ENCODE measurements at regions not wholly inside any gene's neighbourhood (a gene's known extent, or its start where the extent isn't known, plus 50 kb on each side); places are given as distances from the start of the nearest gene placed in this dataset.

DNA sequence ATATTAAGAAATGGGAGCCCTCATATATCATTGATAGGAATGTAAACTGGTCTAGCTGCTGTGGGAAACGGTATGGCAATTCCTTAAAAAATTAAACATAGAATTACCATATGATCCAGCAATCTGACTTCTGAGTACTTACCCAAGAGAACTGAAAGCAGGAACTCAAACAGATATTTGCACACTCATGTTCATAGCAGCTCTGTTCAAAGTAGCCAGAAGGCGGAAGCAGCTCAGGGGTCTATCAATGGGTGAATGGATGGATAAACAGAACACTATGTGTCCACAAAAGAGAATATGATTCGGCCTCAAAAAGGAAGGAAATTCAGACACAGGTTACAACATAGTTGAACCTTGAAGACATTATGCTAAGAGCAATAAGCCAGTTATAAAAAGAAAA, 135.7 kb upstream of the NDUFV2 start:
- TF ChIP-seq, protein P1, sequence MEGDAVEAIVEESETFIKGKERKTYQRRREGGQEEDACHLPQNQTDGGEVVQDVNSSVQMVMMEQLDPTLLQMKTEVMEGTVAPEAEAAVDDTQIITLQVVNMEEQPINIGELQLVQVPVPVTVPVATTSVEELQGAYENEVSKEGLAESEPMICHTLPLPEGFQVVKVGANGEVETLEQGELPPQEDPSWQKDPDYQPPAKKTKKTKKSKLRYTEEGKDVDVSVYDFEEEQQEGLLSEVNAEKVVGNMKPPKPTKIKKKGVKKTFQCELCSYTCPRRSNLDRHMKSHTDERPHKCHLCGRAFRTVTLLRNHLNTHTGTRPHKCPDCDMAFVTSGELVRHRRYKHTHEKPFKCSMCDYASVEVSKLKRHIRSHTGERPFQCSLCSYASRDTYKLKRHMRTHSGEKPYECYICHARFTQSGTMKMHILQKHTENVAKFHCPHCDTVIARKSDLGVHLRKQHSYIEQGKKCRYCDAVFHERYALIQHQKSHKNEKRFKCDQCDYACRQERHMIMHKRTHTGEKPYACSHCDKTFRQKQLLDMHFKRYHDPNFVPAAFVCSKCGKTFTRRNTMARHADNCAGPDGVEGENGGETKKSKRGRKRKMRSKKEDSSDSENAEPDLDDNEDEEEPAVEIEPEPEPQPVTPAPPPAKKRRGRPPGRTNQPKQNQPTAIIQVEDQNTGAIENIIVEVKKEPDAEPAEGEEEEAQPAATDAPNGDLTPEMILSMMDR (IDR thresholded peaks at IDR 0.05 in 2 of 3, conservative IDR thresholded peaks at IDR 0.05 in 1 of 3; ENCODE audit: borderline replicate concordance in 1 of 3, insufficient read depth in 1 of 3, low read depth in 2 of 3, low read length in 2 of 3) = no peak
- no peak for TF ChIP-seq POLR2AphosphoS5 (IDR thresholded peaks at IDR 0.05; ENCODE audit: low read depth, low read length)
- TF ChIP-seq, protein P2, sequence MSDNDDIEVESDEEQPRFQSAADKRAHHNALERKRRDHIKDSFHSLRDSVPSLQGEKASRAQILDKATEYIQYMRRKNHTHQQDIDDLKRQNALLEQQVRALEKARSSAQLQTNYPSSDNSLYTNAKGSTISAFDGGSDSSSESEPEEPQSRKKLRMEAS (IDR thresholded peaks at IDR 0.05) = no peak

All from HCT116 (cell line).